GM19397 (cell line): ENCODE measurements at regions not wholly inside any gene's neighbourhood (a gene's known extent, or its start where the extent isn't known, plus 50 kb on each side); places are given as distances from the start of the nearest gene placed in this dataset.
"Not testable (repeated sequence)": the region's sequence is repeated elsewhere in the genome, so short reads cannot be mapped to it uniquely, and the experiment has no call there.

ENCODE experiments used
- ATAC-seq: cut with Tn5 transposase; IDR thresholded peaks from one replicate; pipeline ENCODE4 v1.9.1; 2021; ENCODE audit warnings: mild to moderate bottlenecking, moderate library complexity; ENCODE audit not compliant: unreplicated experiment

- ATAC-seq: no peak
Observed at GRCh38 chr4:33739884-33740632, 2504.3 kb downstream of the ARAP2 start.

GRCh38 chr4:33740871-33741270 is 2503.4 kb downstream of the ARAP2 start:
- not testable (repeated sequence) for ATAC-seq

- no peak for ATAC-seq
Observed at GRCh38 chr4:33746979-33747378, 2497.3 kb downstream of the ARAP2 start.

- ATAC-seq: no peak
Observed at GRCh38 chr4:33751050-33751449, 2493.3 kb downstream of the ARAP2 start.

DNA sequence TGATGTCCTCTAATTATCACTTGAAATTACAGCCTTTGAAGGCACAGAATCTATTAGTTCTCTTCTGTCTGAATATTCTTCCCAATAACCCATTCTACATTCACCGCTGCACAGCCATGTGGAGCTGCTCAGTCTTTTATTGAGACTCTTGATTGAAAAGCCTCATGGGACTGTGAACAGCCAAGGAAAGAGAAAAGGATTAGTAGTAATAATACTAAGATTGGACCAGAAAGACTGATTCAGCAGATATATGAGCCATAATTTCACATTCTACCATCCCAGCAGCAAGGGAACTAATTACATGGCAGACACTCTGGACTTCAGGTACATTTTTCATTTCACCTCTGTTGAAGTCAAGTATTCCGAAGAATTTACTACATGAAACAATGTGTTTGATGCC is 2471.7 kb downstream of the ARAP2 start:
- ATAC-seq: no peak

GRCh38 chr4:33780952-33781791 is 2463.1 kb downstream of the ARAP2 start:
- ATAC-seq: no peak

DNA sequence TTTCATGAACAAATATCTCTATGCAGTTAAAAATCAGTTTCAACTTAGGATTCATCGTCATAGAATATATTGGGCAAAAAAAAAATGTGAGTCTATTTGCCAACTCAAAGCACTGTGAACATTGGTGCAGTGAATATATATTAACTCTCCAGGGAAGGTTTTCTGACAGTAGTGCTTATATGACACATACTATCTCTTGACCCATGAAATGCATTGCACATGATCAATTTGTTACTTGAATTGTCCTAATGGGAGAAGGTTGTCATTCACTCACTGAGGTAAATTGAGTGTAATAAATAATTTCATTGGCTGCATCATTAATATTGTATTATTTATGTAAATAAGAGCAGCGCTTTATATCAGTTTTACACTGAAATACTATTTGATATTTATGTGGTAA is 2458.5 kb downstream of the ARAP2 start:
- no peak for ATAC-seq

GRCh38 chr4:33802578-33802977 is 2441.7 kb downstream of the ARAP2 start:
- ATAC-seq: no peak

DNA sequence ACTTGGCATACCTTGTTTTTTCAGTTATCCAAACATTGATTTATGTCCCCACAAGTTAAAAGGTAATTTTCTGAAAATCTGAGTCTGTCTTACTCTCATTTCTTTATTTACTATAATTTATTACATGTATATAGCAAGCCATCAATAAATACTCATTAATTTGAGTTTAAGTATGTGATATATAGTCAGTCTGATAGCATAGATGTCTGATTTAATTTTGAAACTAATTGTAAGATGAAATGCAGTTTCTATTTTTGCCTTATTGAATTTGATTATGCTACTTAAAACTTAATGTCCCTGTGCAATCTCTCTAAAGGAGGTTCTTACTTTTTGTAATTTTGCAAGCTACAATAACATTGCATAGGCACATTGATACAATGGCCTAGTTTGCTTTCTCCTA is 2418.6 kb downstream of the ARAP2 start:
- no peak for ATAC-seq

DNA sequence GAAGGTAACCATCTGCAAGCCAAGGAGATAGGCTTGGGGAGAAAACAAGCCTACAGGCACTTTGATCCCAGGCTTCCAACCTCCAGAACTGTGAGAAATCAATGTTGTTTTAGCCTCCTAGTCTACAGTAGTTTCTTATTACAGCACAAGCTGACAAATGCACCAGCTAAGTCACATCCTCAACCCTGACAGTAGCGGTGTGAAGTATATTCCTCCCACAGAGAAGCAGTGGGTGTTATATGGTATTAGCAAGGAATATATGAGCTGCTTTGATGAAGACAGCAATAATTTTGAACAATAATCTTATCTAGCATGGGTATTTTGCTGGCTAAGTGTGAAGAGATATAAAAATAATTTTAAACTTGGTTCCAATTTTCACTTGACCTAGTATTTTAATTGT is 2415.0 kb downstream of the ARAP2 start:
- not testable (repeated sequence) for ATAC-seq

DNA sequence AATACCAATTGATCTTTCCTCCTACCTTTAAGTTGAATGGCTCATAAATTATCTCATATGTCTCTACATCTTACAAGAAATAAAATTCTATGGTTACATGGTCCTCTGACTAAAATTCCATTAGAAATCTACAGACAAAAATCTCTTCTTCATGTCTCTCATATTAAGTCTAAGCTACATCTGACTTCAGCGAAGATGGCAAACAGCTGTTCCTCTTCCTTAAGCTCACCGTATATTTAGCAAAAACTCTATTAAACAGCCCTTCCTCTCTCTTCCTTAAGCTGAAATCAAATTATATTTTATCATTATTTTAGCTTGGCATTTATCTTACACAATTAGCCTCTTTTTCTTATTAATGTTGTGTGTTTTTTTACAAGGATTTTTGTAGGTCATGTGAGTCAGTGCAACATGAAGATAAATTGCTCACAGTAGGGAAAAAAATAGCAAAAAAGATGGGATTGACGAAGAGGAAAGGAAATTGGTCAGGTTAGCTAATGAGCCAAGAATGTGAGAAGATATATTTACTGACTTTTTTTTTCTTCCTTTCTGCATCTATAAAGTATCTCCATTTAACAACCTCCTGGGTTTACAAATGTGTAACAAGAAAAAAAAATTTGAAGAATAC is 2412.8 kb downstream of the ARAP2 start:
- no peak for ATAC-seq

DNA sequence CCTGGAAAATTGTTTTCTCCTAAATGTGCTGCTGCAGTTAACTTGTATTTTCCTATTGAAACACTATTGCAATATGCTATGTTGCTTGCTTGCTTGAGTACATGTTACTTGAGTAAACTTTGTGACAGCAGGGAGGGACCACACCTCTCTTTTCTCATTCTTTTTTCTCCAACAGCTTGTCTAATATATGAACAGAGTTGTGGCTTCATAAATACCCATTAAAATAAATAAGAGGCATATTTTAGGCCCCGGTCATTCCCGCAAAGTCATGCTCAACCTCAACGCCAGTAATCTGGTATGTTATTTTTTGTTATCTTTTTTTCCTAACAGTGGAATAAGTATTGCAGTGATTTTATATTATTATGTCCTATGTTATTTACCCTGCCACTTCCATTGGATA is 2408.6 kb downstream of the ARAP2 start:
- ATAC-seq: not testable (repeated sequence)

DNA sequence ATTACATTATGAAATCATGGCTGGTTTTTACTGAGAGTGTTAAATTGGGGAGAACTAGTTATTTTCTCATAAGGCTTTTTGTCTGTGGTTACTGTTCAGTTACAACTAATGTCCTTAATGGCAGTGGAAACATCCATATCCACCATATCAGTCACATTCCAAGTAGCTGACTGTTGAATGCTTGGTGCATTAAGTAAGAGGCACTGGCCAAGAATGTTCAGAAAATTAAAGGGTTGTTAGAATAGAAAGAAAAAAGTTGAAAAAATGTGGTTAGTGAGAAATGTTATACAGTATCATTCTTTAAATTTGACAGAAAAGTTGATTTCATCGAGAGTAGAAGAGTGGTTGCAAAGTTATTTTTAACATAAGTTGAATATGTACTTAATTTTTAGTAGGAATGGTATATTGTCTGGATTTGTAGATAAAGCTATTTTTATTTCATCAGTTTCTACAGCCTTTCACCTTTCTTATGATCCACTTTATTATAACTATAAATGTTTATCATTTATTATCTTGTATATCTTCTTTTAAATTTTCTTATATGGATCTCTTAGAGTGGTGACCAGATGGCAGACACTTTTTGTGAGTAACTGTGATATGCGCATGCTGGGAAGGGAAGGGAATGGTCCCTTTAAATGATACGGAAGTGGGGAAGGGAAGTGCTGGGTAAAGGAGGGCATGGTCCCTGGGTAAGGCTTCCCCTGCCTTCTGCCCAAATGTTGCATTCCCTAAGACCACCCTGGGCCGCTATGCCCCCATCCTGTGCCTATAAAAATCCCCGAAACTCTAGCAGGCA is 2407.1 kb downstream of the ARAP2 start:
- ATAC-seq: no peak

DNA sequence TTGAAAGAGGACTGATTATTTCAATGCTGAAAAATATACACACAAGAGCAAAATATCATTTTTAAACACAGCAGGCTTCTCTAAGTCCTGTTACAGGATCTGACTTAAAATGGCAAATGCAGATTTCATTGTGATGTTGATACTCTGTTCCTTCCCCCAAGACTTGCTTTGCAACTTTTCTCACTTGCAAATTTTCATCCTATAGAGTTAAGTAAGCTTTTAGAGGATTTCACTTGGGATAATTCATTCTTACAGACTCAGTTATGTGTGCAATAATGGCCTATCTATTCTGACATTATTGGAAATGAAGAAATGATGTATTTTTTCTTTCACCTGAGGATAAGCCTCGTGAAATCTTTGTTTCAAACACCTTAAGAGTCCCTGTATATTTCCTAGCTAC is 2403.2 kb downstream of the ARAP2 start:
- no peak for ATAC-seq

- no peak for ATAC-seq
Observed at GRCh38 chr4:33850371-33850902, 2393.9 kb downstream of the ARAP2 start.

- ATAC-seq: not testable (repeated sequence)
Observed at GRCh38 chr4:33853670-33854069, 2390.6 kb downstream of the ARAP2 start.

GRCh38 chr4:33864290-33864859 is 2379.9 kb downstream of the ARAP2 start:
- ATAC-seq: no peak

DNA sequence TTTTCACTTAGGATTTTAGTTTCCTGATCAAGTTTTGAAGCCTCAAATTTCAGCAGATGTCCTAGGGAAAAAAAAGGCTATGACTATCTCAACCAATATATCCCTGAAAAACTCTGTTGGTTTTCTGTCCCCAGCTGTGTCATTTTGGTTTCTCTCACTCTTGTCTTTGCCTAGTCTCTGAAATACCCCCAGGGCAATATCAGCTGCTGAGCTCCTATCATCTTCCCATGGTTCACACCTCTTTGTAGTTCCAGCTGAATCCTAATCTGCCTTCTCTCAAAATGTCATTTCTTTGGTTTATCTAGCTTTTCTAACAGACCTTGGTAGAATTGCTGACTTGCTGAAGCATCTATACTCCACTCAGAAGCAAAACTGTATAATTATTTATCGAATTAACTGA is 2370.5 kb downstream of the ARAP2 start:
- ATAC-seq: no peak

- ATAC-seq: no peak
Observed at GRCh38 chr4:33878710-33879109, 2365.6 kb downstream of the ARAP2 start.

- ATAC-seq: no peak
Observed at GRCh38 chr4:33881176-33881575, 2363.1 kb downstream of the ARAP2 start.
